Limb (tissue), 2 donors: ENCODE measurements at regions not wholly inside any gene's neighbourhood (a gene's known extent, or its start where the extent isn't known, plus 50 kb on each side); places are given as distances from the start of the nearest gene placed in this dataset.

Experiments used
- DNase-seq, 2 donors: peaks; one replicate each; pipeline ENCODE4 v3.0.0-alpha.2; 2016; ENCODE audit errors: extremely low spot score in 2 of 2

DNA sequence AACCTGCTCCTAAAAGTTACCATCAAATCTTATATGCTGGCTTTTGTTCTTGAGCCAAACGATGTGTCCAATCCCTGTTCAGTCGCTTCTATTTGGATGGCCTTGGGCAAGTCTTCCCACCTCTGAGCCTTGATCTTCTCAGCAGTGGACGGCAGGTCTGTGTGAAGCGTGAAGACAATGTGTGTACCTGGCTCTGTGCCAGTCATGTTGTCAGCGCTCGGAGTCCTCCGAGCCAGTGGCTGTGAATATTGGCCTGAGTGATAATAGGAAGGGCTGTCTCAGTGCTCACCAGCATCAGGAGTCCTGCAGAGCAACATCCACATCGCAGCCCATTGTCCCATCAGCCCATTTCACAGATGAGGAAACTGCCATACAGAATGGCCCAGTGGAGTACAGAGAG lies 219.0 kb downstream of the CDC5L start:
- no peak for DNase-seq

DNA sequence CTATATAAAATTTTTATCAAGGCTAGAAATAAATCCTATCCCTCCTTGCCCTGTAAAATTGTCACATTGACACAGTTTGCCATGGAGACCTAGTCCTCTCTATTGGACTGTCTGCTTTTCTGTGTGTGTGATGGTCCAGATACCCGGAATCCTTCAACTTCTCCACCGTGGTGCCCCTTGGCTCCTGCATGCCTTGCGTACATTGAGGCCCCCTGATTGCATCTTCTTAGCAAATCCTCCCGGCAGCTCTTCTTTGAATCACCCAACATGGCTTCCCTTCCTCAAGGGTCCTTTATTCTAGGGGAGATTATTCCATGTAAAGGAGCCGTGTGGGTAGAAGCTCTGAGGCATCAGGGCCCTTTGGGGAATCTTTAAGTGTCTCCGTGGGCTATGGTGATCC lies 219.5 kb downstream of the CDC5L start:
- DNase-seq: no peak

DNA sequence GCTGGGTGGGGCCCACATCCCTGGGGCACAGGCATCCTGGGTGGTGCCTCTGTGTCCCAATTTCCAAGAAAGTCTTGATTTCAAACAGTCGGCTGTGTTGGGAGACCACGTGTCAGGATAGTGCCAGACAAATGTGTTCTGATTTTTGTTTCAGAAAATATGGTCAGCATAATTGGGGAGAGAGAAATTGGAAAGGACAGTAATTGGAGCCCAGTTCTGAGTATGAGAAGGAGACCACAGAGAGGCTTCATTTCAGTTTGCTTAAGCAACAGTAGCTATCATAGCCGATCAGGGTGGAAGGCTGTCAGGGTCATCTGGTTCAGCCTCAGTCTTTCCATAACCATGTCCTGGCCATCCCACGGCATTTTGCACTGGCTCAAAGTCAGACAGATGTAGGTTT lies 220.7 kb downstream of the CDC5L start:
- DNase-seq: no peak

DNA sequence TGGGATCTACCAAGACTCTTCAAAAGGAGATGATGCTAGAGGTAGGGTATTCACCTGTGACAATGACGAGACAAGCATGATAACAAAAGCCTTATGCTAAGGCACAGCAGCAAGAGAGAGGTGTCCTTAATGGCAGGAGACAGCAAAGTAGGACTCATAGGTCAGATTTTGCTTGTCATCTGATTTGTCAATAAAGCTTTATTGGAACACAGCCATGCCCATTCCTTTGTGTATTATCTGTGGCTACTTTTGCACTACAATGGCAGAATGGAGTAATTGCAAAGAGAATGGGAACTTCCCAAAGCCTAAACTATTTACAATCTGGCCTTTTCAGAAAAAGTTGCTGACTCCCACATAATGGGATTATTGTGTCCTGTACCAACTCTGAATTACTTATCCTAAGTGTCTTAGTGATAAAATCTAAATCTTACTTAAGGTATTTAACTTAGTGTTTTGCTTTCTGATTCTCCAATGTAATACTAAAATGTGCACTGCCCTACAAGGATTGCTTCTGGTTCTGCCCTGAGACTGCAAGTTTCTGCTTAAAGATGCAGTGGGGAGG lies 221.6 kb downstream of the CDC5L start:
- no peak for DNase-seq

DNA sequence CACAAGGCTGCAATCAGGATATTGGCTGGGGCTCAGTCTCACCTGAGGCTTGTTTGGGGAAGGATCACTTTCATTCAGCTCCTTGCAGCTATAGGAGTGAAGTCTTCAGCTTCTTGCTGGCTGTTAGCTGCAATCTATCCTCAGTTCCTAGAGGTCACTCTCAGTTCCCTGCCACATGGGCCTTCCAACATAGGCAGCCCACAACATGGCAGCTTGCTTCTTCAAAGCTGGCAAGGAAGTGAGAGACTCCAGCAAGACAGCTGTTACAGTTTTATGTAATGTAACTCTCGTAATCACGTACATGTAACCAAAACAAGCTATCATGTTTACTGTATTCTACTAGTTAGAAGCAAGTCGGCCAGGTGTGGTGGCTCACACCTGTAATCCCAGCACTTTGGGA lies 226.9 kb downstream of the CDC5L start:
- DNase-seq: no peak

DNA sequence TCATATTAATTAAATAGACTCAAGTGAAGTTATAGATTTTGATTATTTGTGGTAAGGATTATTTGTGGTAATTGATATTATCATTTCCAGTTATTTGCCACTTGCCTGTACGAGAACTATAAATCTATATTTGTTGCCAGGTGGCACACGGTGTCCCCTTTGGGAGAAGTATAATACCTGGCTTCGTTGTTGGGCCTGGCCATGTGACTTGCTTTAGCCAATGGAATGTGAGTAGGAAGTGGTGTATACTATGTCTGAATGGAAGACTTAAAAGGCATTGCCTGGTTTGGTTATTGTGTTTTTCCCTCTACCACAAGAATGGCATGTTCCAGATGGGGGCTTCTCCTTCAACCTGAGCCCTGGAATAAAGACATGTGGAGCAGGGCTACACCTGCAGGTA lies 228.1 kb downstream of the CDC5L start:
- no peak for DNase-seq

DNA sequence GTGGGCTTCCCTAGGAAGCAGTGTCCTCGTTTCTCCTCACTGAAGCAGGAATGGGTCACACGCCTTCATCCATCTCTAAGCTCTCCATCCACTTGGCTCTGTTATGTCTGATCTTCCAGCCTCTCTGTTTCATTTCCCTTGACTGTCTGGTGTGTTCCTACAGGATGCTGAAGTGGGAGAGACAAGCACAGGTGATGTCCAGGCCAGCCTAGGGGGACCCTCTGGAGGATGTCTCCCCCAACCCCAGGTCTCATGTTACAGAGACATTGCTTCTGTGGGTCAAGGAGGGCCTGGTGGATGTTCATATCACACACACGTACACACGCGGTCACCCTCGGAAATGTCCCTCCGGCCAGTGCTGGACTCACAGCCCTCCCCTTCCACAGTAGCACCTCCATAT lies 229.9 kb downstream of the CDC5L start:
- DNase-seq: no peak

DNA sequence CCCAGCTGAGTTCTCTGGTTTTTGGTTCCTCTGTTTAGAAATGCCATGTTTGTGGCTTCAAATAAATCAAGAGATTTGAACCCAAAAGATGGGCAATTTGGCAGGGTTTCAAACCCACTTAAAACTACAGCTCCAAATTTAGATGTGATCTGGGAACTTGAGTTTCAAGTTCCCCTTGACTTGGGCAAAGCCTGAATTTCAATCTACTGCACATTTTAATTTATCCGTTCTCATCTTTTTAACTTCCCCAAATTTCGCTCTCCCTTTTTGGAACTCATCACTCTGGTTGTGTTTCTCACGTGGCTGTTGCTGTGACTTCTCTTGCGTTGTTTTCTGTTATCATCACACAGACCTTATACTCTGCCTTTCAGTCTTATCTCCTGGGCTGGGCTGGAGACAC lies 230.9 kb downstream of the CDC5L start:
- no peak for DNase-seq

DNA sequence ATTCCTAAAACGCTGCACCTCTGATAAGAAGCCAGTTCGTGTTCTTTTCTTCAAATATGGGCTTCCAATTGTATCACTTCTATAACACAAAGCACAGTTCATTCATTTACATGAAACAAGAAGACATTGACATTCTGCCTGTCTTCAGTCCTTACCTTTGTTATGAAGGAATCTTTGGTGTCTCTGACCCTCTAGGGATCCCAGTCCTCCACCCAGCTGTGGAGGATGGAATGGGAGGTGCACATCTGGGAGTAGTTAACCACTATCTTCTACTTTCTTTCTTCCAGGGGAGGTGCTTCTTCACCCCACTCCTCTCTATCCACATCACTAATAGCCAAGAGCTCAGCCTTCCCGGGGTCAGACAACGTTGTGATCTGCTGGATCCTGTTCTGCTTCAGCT lies 233.4 kb downstream of the CDC5L start:
- no peak for DNase-seq

DNA sequence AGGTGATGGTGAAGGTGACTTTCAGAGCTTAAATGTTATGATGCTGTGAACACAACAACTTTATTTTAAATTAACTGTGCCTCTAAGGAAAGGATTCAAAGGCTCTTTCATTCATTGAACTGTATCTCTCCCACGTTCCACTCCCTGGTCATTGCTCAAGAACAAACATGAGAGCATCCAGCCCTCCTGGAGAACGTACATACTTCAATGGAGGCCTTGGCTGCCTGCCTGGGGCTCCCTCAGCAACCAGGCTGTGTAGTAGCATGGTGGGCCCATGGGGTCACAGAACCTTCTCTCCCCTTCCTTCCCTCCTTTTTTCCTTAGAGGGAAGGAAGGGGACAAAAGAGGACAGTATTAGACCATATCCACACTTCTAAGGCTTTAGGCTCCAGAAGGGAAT lies 234.3 kb downstream of the CDC5L start:
- DNase-seq: no peak

DNA sequence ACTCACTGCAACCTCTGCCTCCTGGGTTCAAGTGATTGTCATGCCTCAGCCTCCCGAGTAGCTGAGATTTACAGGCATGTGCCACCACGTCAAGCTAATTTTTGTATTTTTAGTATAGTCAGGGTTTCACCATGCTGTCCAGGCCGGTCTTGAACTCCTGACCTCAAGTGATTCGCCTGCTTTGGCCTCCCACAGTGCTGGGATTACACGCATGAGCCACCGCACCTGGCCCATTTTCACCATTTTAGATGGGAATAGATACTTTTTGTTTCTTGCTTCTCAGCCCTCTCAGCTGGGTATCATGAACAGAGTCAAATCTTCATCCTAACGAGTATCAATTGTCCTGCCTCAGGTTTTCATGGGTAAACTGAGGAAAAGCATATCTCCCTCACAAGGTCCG lies 235.0 kb downstream of the CDC5L start:
- DNase-seq: no peak

DNA sequence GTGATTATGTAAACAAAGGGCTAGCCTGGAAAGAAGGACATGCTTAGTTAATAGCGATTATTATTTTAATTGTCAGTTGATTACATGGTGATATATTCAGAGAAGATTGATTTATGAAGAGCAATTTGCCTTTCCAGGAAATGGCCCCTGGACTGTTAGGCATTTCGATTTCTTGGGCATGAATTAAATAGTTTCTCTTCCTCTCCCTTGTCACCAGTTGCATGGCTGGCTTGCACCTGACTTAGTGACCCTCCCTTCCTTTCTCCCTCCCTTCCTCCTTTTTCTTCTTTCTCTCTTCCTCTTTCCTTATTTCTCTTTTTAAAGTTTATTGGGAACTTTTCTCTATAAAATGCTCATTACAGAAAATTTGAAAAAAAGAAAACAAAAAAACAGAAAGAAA lies 235.4 kb downstream of the CDC5L start:
- no peak for DNase-seq

DNA sequence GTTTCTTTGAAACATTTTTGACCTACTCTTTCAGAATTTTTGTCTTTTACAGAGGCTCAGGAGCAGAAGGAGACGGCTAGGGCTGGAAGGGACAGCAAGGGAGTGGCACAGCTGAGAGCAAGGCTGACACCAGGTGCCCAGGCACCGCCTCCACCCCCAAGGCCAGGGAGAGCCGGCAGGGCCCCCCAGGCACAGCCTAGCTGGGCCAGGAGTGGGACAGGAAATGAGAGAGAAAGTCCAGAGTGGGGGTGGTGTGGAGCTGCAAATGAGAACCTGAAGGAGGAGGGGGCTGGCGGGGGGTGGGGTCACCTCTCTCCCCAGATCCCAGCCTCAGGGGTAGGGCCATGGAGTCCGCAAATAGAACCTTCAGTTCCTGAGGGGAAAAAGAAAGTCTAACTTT lies 236.7 kb downstream of the CDC5L start:
- DNase-seq: no peak

DNA sequence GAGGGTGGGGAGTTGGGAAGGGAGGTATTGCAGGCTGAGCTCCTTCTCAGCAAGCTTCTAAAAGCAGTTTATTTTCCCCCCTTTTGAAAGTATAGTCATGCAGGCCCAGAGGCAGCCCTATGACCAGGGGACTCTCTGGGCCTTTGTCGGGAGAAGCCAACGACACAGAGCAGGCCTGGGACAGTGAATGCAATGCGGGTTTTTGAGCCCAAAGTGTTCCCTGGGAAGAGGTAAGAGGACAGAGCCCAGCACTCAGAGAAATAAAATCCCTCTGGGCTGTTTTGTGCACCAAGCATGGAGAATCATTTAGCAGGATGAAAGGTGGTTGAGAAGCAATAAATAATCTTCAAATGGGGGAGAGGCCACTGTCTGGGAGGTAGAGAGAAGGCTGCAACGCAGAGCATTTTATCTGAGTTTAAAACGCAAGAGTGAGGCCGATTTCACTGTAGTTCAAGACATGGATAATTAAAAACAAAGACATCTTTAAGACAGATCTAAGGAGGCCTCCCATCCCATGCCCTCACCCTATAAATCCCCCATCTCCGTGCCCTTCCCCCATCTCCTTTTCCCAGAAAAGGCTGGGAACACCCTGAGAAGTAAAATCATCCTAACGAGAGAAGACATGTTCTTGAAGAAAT lies 237.5 kb downstream of the CDC5L start:
- DNase-seq: no peak

DNA sequence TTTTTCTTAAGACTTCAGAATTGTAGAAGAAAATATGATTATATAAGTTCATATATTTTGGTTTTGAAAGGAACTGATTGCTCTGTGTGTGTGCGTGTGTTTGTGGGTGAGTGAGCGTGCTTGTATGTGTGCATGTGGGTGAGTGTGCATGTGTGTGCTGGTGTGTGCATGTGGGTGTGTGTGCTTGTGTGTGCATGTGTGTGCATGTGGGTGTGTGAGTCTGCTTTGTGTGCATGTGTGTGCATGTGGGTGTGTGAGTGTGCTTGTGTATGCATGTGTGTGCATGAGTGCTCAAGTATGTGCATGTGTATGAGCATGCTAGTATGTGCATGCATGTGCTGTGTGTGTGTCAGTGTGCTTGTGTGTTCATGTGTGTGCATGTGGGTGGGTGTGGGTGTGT lies 238.5 kb downstream of the CDC5L start:
- no peak for DNase-seq

DNA sequence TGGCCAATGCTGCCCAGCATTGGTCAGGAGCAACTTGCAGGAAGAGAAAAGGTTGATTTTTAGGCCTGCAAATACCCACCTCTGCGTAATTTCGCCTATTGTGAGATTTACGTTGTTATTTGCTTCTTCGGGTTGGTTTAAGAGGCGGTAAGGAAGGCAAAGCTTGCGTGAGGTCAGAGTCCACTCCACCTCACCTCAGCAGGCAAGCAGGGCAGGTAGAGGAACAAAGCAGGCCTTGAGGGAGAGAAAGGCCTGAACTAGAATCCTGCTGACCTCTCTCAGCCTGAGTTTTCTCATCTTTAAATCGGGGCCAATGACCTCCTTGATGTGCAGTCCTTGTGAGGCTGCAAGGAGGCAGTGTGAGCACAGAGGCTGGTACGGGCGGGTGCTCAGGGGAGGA lies 239.1 kb downstream of the CDC5L start:
- DNase-seq: no peak

DNA sequence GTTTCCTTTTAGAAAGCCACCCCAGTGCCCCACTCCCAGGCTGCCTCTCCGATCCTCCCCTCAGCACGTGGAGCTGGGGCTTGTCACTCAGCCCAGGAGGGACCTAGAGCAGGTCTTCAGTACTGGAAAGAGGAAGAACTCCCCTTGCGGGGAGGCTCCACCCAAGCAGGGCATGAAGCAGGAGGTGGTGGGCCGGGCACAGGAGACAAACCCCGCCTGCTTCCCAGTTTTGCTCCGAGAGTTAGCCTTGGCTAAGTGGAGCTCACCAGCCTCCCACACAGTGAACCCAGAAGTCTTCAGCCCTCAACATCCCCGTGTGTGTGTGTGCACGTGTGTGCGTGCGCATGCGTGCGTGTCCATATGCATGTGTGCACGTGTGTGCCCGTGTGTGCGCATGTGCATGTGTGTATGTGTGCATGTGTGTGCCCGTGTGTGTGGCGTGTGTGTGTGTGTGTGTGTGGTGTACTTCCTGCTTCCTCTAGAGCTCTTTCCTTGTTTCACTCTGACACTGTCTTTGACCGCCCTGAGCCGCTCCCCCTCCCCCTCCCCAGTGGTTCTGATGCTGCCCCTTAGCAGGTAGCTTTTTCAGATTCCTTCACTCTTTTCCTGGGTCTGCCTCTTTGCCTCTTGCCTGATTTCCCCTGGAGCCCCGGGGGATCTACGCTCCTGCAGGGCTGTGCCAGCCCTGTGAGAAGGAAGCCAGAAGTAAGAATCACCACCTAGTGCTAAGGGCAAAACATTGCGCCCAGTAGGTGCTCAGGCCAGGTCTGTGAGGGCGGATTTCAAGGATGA lies 239.8 kb downstream of the CDC5L start:
- no peak for DNase-seq

DNA sequence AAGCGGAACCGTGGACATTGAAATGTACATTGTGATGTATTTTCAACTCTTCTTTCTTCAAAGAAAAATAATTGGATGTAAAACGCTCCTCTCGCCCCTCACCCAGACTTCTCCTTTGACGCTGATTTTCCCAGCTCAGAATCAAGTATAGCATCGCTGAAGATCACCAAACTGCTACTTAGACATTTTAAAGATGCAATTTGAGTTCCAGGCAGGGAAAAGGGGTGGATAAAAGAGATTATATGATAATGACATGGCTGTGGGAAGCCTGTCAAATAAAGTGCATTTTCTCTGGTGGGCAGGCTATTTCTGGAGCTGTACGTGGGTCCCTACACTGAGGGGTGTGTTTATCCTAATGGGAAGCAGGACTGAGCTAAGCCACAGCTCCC lies 240.4 kb downstream of the CDC5L start:
- no peak for DNase-seq

DNA sequence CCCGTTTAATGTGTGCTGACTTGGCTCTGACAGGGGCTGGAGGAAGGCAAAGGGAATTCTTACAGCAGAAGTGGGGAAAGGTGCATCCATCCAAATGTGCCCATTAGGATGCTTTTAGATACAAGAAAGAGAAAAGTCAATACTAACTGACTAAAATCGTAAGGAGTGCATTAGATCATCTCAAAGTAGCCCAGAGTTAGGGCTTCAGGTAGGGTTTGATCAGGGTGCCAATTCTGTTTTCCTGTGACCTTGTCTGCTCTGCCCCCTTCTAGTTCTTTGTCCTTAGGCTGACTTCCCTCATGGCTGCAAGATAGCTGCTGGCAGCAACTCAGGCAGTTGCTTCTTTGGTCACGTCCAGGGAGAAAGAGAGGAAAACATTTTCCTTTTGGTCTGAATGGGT lies 240.8 kb downstream of the CDC5L start:
- DNase-seq: no peak

DNA sequence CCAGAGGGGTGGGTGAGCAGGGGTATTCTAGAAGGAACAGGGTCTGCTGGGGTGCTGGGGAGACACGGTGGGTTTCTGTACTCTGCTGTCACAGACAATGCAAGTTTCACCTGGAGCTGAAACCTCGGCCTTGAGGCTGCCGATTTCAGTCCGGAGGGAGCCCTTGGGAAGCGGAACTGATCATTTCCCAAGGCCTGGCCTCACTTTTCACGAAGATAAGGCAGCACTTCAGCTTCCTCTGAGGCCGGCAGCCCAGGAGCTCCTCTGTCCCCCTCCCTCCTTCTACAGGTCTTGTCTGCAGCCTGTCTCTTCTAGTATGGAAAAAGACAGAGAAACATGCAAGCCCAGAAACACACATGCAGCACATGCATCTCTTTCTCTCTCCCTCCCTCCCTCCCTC lies 242.1 kb downstream of the CDC5L start:
- DNase-seq: no peak

DNA sequence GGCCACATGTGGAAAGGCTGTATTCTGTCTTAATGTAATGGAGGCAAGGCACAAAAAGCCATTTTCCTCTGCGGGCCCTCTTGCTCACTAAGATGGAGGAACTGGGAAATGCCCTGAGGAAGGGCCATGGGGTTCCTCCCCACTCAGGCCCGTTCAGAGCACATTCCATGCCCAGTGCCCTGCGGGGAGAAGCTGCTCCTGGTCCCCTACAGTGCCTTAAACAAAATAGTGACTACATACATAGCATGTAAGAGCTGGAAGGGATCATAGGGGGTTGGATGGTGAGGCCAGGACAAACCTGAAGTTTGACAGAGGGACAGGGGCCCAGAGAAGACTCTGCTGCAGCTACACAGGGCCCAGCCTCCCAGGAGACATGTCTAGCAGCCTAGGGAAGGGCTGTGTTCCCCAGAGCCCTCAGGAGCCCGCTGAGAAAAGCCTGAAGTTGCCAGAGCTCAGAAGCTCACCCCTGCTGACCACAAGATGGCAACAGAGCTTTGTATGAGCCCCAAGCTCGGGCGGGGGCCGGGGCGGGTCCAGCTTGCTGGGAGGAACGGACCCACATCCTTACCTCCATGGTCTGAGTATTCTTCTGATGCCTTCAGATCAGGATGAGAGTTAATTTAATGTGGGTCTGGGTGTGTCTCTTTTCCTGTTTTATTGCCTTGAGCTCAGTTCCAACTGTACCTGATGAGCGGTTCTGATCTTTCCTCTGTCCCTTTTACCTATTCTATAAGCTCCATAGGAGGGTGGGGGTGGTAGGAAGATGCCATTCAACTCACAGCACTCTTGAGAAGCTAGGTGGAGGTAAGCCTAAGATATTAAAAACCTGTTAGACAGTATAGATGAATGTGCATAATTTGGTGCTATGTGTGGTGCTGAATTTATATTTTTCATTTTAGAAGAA lies 242.9 kb downstream of the CDC5L start:
- DNase-seq: no peak

DNA sequence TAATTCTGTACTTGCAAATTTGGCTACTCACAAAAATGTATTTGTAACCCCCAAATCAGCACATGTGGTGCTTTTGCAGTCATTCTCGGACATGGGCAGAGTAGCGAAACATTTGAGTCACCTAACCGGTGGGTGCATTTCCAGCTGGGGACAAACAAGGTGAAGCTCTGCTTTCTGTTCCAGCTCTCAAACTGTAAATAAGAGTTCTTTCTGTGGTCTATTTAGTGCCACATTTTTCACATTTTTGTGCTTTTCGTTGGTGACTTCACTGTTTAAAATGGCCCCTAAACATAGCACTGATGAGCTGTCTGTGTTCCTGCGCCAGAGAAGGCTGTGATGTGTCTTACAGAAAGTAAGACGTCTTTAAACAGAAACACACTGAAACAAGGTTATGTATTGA lies 244.5 kb downstream of the CDC5L start:
- DNase-seq: no peak
